Motor neuron (in vitro differentiated cells): ENCODE measurements at regions not wholly inside any gene's neighbourhood (a gene's known extent, or its start where the extent isn't known, plus 50 kb on each side); places are given as distances from the start of the nearest gene placed in this dataset.

Experiments
- ATAC-seq, 8 experiments: fragments of 200-7000 bp; cut with Tn5 transposase; replicated peaks in 6 of 8; 2 replicates each; pipeline ENCODE4 v1.8.0; 2021; ENCODE audit warnings: mild to moderate bottlenecking in 8 of 8, moderate library complexity in 8 of 8
- H3K27ac ChIP-seq, 2 donors: fragments of 250-450 bp; sonication (Bioruptor Pico); 2 replicates each; pipeline ENCODE4 v1.9.0; 2021; ENCODE audit warnings: antibody characterized with exemption in 2 of 2, mild to moderate bottlenecking in 2 of 2, moderate library complexity in 1 of 2
- H3K4me1 ChIP-seq, 2 donors: fragments of 250-450 bp; sonication (Bioruptor Pico); replicated peaks in 1 of 2; 2 replicates each; pipeline ENCODE4 v1.6.1; 2021; ENCODE audit warnings: antibody characterized with exemption in 2 of 2, mild to moderate bottlenecking in 2 of 2, moderate library complexity in 1 of 2
- H3K4me3 ChIP-seq, 5 donors: fragments of 250-450 bp; sonication (Bioruptor Pico); 2 replicates each; pipeline ENCODE4 v1.9.0; 2021; ENCODE audit warnings: antibody characterized with exemption in 5 of 5, mild to moderate bottlenecking in 5 of 5, moderate library complexity in 4 of 5
- WGBS, 10 experiments: fragments of 450-650 bp; shearing (Covaris generic); methylation state at CpG; one replicate each; pipeline ENCODE4 v1.0.0; 2022; 5-methylcytosine and 5-hydroxymethylcytosine counted together
- in situ Hi-C, 9 experiments: fragments of 400-800 bp; cut with MboI; loops; one replicate each; pipeline ENCODE4 v1.15.0; 2021; ENCODE audit warnings: low sequenced_read_pairs in 9 of 9, low pct_unique_long_range_greater_than_20kb in 2 of 9; ENCODE audit not compliant: unreplicated experiment in 9 of 9

GRCh38 chr20:6613280-6613861, 154.1 kb upstream of the BMP2 start:
- Histone ChIP-seq H3K27ac (no peak overlapping the region), H3K4me3 (no peak overlapping the region), H3K4me1 (no peaks in the 10 kb centered on the region)
- 10 to 79% (median 68%) methylated on average over 2 to 7 of the region's 8 CpGs for WGBS, 10 experiments
- peak in 1 of 8 experiments; percentile 52 for ATAC-seq
- in situ Hi-C loops: no loop called here

GRCh38 chr20:6612606-6612923, 154.9 kb upstream of the BMP2 start:
- no peak for ATAC-seq
- no peak overlapping the region for H3K4me3 ChIP-seq
- in situ Hi-C loops: no loop called here
- no peak overlapping the region for H3K27ac ChIP-seq
- H3K4me1 ChIP-seq: no peaks in the 10 kb centered on the region
- 60 to 100% (median 79%) methylated on average over 1 of the region's 1 CpG; no CpG with 5 or more reads in 5 of the 10 experiments for WGBS, 10 experiments

- in situ Hi-C loops: no loop called here
- ATAC-seq: peak in 1 of 8 experiments; percentile 43
- WGBS, 10 experiments: 50 to 100% (median 86%) methylated on average over 1 to 2 of the region's 2 CpGs; no CpG with 5 or more reads in 3 of the 10 experiments
- H3K27ac ChIP-seq: no peak overlapping the region
- H3K4me3 ChIP-seq: no peak overlapping the region
- H3K4me1 ChIP-seq: no peaks in the 10 kb centered on the region
These were observed 155.4 kb upstream of the BMP2 start for GRCh38 chr20:6611911-6612605.

- in situ Hi-C loops: no loop called here
- Histone ChIP-seq H3K27ac (no peak overlapping the region), H3K4me3 (no peak overlapping the region), H3K4me1 (no peaks in the 10 kb centered on the region)
- 0 to 100% (median 90%) methylated on average over 1 to 3 of the region's 3 CpGs; no CpG with 5 or more reads in 1 of the 10 experiments for WGBS, 10 experiments
- ATAC-seq: no peak
These were observed 160.8 kb upstream of the BMP2 start for GRCh38 chr20:6606651-6607050.

GRCh38 chr20:6605055-6605935, 162.2 kb upstream of the BMP2 start:
- Histone ChIP-seq H3K4me3 (no peak overlapping the region), H3K4me1 (no peaks in the 10 kb centered on the region), H3K27ac (no peak overlapping the region)
- WGBS, 10 experiments: 10 to 95% (median 67%) methylated on average over 1 to 4 of the region's 4 CpGs; no CpG with 5 or more reads in 1 of the 10 experiments
- ATAC-seq: peak in 1 of 8 experiments; percentile 60
- in situ Hi-C loops: no loop called here

- WGBS, 10 experiments: 20 to 91% (median 76%) methylated on average over 1 to 3 of the region's 3 CpGs; no CpG with 5 or more reads in 1 of the 10 experiments
- in situ Hi-C loops: no loop called here
These were observed 163.3 kb upstream of the BMP2 start for GRCh38 chr20:6604179-6604578.

GRCh38 chr20:6599876-6600735, 167.4 kb upstream of the BMP2 start:
- peak in 1 of 8 experiments; percentile 40 for ATAC-seq
- WGBS, 10 experiments: 31 to 100% (median 89%) methylated on average over 1 to 5 of the region's 5 CpGs; no CpG with 5 or more reads in 2 of the 10 experiments

More at GRCh38 chr20:6604179-6604578, 163.3 kb upstream of the BMP2 start:
- ATAC-seq: no peak
- Histone ChIP-seq H3K4me1 (no peaks in the 10 kb centered on the region), H3K27ac (no peak overlapping the region), H3K4me3 (no peak overlapping the region)

GRCh38 chr20:6595704-6596103, 171.8 kb upstream of the BMP2 start:
- no peak overlapping the region for H3K4me3 ChIP-seq
- no peak for ATAC-seq
- in situ Hi-C loops: no loop called here
- 10 to 83% (median 38%) methylated on average over 1 to 4 of the region's 4 CpGs; no CpG with 5 or more reads in 2 of the 10 experiments for WGBS, 10 experiments
- H3K4me1 ChIP-seq: peaks cover 0 to 5% of the 10 kb centered on the region in 2 donors
- no peak overlapping the region for H3K27ac ChIP-seq

More at GRCh38 chr20:6599876-6600735, 167.4 kb upstream of the BMP2 start:
- in situ Hi-C loops: no loop called here
- H3K4me3 ChIP-seq: no peak overlapping the region
- H3K4me1 ChIP-seq: peaks cover 0 to 5% of the 10 kb centered on the region in 2 donors
- H3K27ac ChIP-seq: no peak overlapping the region

- peak in 3 of 8 experiments; percentile 78 to 87 (median 85) for ATAC-seq
- Histone ChIP-seq H3K4me1 (peaks cover 0 to 1% of the 10 kb centered on the region in 2 donors), H3K27ac (no peak overlapping the region), H3K4me3 (no peak overlapping the region)
- in situ Hi-C loops: no loop called here
- WGBS, 10 experiments: 13 to 100% (median 50%) methylated on average over 1 to 8 of the region's 8 CpGs; no CpG with 5 or more reads in 4 of the 10 experiments
These were observed 176.4 kb upstream of the BMP2 start for GRCh38 chr20:6590891-6591637.

GRCh38 chr20:6588296-6588695, 179.2 kb upstream of the BMP2 start:
- no peaks in the 10 kb centered on the region for H3K4me1 ChIP-seq
- ATAC-seq: no peak
- no peak overlapping the region for H3K27ac ChIP-seq
- in situ Hi-C loops: no loop called here
- WGBS, 10 experiments: 88 to 100% (median 100%) methylated on average over 1 to 2 of the region's 2 CpGs; no CpG with 5 or more reads in 3 of the 10 experiments
- no peak overlapping the region for H3K4me3 ChIP-seq

- peak in 4 of 8 experiments; percentile 59 to 88 (median 86) for ATAC-seq
- Histone ChIP-seq H3K4me1 (peaks cover 0 to 6% of the 10 kb centered on the region in 2 donors), H3K4me3 (no peak overlapping the region), H3K27ac (no peak overlapping the region)
- WGBS, 10 experiments: 50 to 100% (median 73%) methylated on average over 1 to 6 of the region's 6 CpGs; no CpG with 5 or more reads in 1 of the 10 experiments
- in situ Hi-C loops: no loop called here
These were observed 184.2 kb upstream of the BMP2 start for GRCh38 chr20:6583134-6583738.
